Stomach (tissue), 8 donors: ENCODE measurements at regions not wholly inside any gene's neighbourhood (a gene's known extent, or its start where the extent isn't known, plus 50 kb on each side); places are given as distances from the start of the nearest gene placed in this dataset.
A peak's percentile ranks its signal among the peaks of the same experiment; 100 is the strongest.

Source experiments
- DNase-seq, 2 donors: peaks; one replicate each; pipeline versions ENCODE4 v3.0.0 to v3.0.0-alpha.2; 2013 to 2019
- H3K27ac ChIP-seq, 5 donors: fragments of 200-600 bp in 4 of 5; sonication (generic) in 4 of 5; one replicate each; pipeline ENCODE4 v1.5.1; 2013 to 2019; ENCODE audit warnings: mild to moderate bottlenecking in 1 of 5, moderate library complexity in 1 of 5
- H3K27me3 ChIP-seq, 3 donors: fragments of 200-600 bp; sonication (generic); one replicate each; pipeline ENCODE4 v1.5.1; 2017 to 2019; ENCODE audit warnings: mixed run types in 1 of 3
- H3K36me3 ChIP-seq, 4 donors: fragments of 200-600 bp; sonication (generic); 1 replicate in 3 of 4; 2 replicates in 1 of 4; pipeline ENCODE4 v1.5.1; 2016 to 2019
- H3K4me1 ChIP-seq, 4 donors: fragments of 200-600 bp; sonication (generic); one replicate each; pipeline ENCODE4 v1.5.1; 2016 to 2019
- H3K4me3 ChIP-seq, 4 donors: fragments of 200-600 bp; sonication (generic) in 3 of 4; one replicate each; pipeline ENCODE4 v1.5.1; 2016 to 2019; ENCODE audit warnings: mild to moderate bottlenecking in 1 of 4
- H3K9me3 ChIP-seq, 4 donors: fragments of 200-600 bp; sonication (generic); one replicate each; pipeline ENCODE4 v1.5.1; 2016 to 2019
- CTCF ChIP-seq, 7 experiments: fragments of 450-650 bp in 4 of 7; fragments of 200-600 bp in 3 of 7; sonication (generic) in 3 of 7; IDR thresholded peaks; one replicate each; pipeline ENCODE4 v1.5.1; 2016 to 2019; ENCODE audit warnings: antibody characterized with exemption in 7 of 7, control low read depth in 2 of 7, mild to moderate bottlenecking in 1 of 7
- EP300 ChIP-seq: sonication (generic); formaldehyde crosslinking; IDR thresholded peaks from one replicate; pipeline ENCODE4 v1.6.1; 2017; ENCODE audit warnings: antibody characterized with exemption
- POLR2A ChIP-seq, 4 donors: fragments of 450-650 bp; IDR thresholded peaks; one replicate each; pipeline ENCODE4 v1.6.1; 2016; ENCODE audit warnings: antibody characterized with exemption in 4 of 4, control low read depth in 2 of 4, mild to moderate bottlenecking in 1 of 4, moderate library complexity in 1 of 4
- POLR2AphosphoS5 ChIP-seq, 3 donors: sonication (generic); formaldehyde crosslinking; IDR thresholded peaks; one replicate each; pipeline ENCODE4 v1.6.1; 2016; ENCODE audit warnings: antibody characterized with exemption in 3 of 3
- WGBS, 5 donors: extraction: QIAGEN DNeasy Blood & Tissue Kit in 3 of 5; methylation state at CpG; one replicate each; pipeline versions ENCODE4 v1.1.5 to v1.1.7; 2013 to 2018; 5-methylcytosine and 5-hydroxymethylcytosine counted together
- intact Hi-C: fragments of 100-400 bp; cut with DNase I; formaldehyde crosslinking; loops from one replicate; pipeline ENCODE4 v1.15.1; 2023; ENCODE audit warnings: low total_unique reads
- donor health status: healthy with polysubstance abuse.
- donor health status: Bipolar disorder and iron deficiency.
- donor health status: healthy.

GRCh38 chr2:156147594-156148330 lies 184.8 kb downstream of the NR4A2 start:
- Histone ChIP-seq H3K9me3 (no peaks in the 10 kb centered on the region), H3K4me1 (no peaks in the 10 kb centered on the region), H3K4me3 (no peak overlapping the region), H3K27me3 (no peaks in the 10 kb centered on the region), H3K36me3 (no peaks in the 10 kb centered on the region), H3K27ac (no peak overlapping the region)
- intact Hi-C loops: no loop called here
- 48 to 66% (median 63%) methylated on average over 4 of the region's 4 CpGs for WGBS, 5 donors
- peak in 1 of 2 donors; percentile 54 for DNase-seq
- no peak for TF ChIP-seq POLR2AphosphoS5 (IDR thresholded peaks at IDR 0.05)
- no peak for TF ChIP-seq EP300
- TF ChIP-seq POLR2A (IDR thresholded peaks at IDR 0.05): no peak
- TF ChIP-seq CTCF (IDR thresholded peaks at IDR 0.05): no peak

DNA sequence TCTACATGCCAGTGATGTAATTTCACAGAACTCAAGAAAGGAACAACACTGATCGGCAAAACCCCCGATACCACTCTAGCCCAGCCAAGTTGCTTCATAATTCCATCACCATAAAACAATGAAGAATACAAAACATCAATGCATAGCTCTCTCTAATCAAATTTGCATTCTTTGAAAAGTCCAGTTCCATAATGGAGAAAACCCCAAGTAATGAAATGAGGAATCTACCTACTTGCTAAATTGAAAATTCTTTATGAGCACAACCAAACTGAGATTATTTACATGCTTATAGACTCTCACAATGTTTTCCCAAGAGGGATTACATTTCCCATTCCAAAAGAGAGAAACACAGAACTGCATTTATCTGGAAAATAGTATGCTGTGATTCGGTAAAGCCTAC lies 186.5 kb downstream of the NR4A2 start:
- DNase-seq: no peak

DNA sequence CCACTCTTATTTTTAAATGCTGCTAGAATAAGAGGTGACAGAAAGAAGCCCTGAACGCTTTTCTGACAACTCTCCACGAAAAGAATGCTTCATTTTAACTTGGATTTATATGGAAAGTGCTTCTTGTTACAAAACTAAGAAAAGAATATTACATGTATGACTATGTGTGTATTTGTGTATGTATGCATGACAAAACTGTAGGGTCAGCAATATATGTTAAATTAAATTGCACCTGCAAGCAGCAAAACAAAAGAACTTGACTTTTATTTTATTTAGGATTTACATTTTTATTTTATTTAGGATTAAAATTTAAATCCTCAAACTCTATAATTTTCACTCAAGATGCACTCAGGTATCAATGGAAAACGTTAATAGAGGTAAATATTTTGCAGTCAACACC lies 187.1 kb downstream of the NR4A2 start:
- Histone ChIP-seq H3K27ac (no peak overlapping the region), H3K9me3 (no peaks in the 10 kb centered on the region), H3K4me3 (no peak overlapping the region), H3K4me1 (no peaks in the 10 kb centered on the region), H3K27me3 (no peaks in the 10 kb centered on the region), H3K36me3 (no peaks in the 10 kb centered on the region)
- TF ChIP-seq POLR2AphosphoS5 (IDR thresholded peaks at IDR 0.05) (no peak), CTCF (IDR thresholded peaks at IDR 0.05) (no peak), EP300 (no peak), POLR2A (IDR thresholded peaks at IDR 0.05) (no peak)
- 69 to 82% (median 79%) methylated on average over 3 of the region's 3 CpGs for WGBS, 5 donors
- intact Hi-C loops: no loop called here
- no peak for DNase-seq

More for the DNA sequence above, 186.5 kb downstream of the NR4A2 start:
- Histone ChIP-seq H3K4me1 (no peaks in the 10 kb centered on the region), H3K4me3 (no peak overlapping the region), H3K27ac (no peak overlapping the region), H3K9me3 (no peaks in the 10 kb centered on the region), H3K27me3 (no peaks in the 10 kb centered on the region), H3K36me3 (no peaks in the 10 kb centered on the region)
- TF ChIP-seq POLR2AphosphoS5 (IDR thresholded peaks at IDR 0.05) (no peak), CTCF (IDR thresholded peaks at IDR 0.05) (no peak), POLR2A (IDR thresholded peaks at IDR 0.05) (no peak), EP300 (no peak)
- intact Hi-C loops: no loop called here
- WGBS, 5 donors: 85 to 92% (median 90%) methylated on average over 3 of the region's 3 CpGs

GRCh38 chr2:156136566-156136965 lies 196.0 kb downstream of the NR4A2 start:
- H3K4me3 ChIP-seq: no peak overlapping the region
- WGBS, 5 donors: 72 to 84% (median 77%) methylated on average over 4 of the region's 4 CpGs
- no peaks in the 10 kb centered on the region for H3K27me3 ChIP-seq
- no peak for DNase-seq
- H3K4me1 ChIP-seq: no peaks in the 10 kb centered on the region
- H3K36me3 ChIP-seq: no peaks in the 10 kb centered on the region
- TF ChIP-seq POLR2A (IDR thresholded peaks at IDR 0.05) (no peak), EP300 (no peak), CTCF (IDR thresholded peaks at IDR 0.05) (no peak), POLR2AphosphoS5 (IDR thresholded peaks at IDR 0.05) (no peak)
- no peak overlapping the region for H3K27ac ChIP-seq
- intact Hi-C loops: no loop called here
- no peaks in the 10 kb centered on the region for H3K9me3 ChIP-seq
